IPS-18c (cell line): ENCODE measurements at regions not wholly inside any gene's neighbourhood (a gene's known extent, or its start where the extent isn't known, plus 50 kb on each side); places are given as distances from the start of the nearest gene placed in this dataset.

Experiments
- H3K4me3 ChIP-seq: 2 replicates; pipeline ENCODE4 v1.7.0; 2013; ENCODE audit warnings: low read depth, mild to moderate bottlenecking, low read length, moderate library complexity; ENCODE audit not compliant: insufficient read depth
- H3K9me3 ChIP-seq: one replicate; pipeline ENCODE4 v1.6.1; 2013; ENCODE audit warnings: mild to moderate bottlenecking, low read length, moderate library complexity; ENCODE audit not compliant: control insufficient read depth, insufficient read depth

GRCh38 chr10:61181832-61182231 is 237.8 kb upstream of the RHOBTB1 start:
- no peak overlapping the region for H3K4me3 ChIP-seq

GRCh38 chr10:61179771-61180170 is 235.8 kb upstream of the RHOBTB1 start:
- Histone ChIP-seq H3K4me3 (no peak overlapping the region), H3K9me3 (no peaks in the 10 kb centered on the region)

More at GRCh38 chr10:61181832-61182231, 237.8 kb upstream of the RHOBTB1 start:
- H3K9me3 ChIP-seq: no peaks in the 10 kb centered on the region

- Histone ChIP-seq H3K9me3 (no peaks in the 10 kb centered on the region), H3K4me3 (no peak overlapping the region)
Observed at GRCh38 chr10:61176424-61176823, 232.4 kb upstream of the RHOBTB1 start.

- no peaks in the 10 kb centered on the region for H3K9me3 ChIP-seq
Observed at GRCh38 chr10:61175316-61175715, 231.3 kb upstream of the RHOBTB1 start.

GRCh38 chr10:61173450-61173849 is 229.5 kb upstream of the RHOBTB1 start:
- Histone ChIP-seq H3K9me3 (no peaks in the 10 kb centered on the region), H3K4me3 (no peak overlapping the region)

More at GRCh38 chr10:61175316-61175715, 231.3 kb upstream of the RHOBTB1 start:
- no peak overlapping the region for H3K4me3 ChIP-seq

GRCh38 chr10:61172182-61172926 is 228.4 kb upstream of the RHOBTB1 start:
- H3K9me3 ChIP-seq: no peaks in the 10 kb centered on the region
- H3K4me3 ChIP-seq: no peak overlapping the region

- Histone ChIP-seq H3K4me3 (no peak overlapping the region), H3K9me3 (no peaks in the 10 kb centered on the region)
Observed at GRCh38 chr10:61170594-61170993, 226.6 kb upstream of the RHOBTB1 start.

- no peaks in the 10 kb centered on the region for H3K9me3 ChIP-seq
- no peak overlapping the region for H3K4me3 ChIP-seq
Observed at GRCh38 chr10:61169294-61169693, 225.3 kb upstream of the RHOBTB1 start.

GRCh38 chr10:61166489-61166888 is 222.5 kb upstream of the RHOBTB1 start:
- no peaks in the 10 kb centered on the region for H3K9me3 ChIP-seq
- no peak overlapping the region for H3K4me3 ChIP-seq

- Histone ChIP-seq H3K9me3 (peaks cover under 1% of the 10 kb centered on the region), H3K4me3 (no peak overlapping the region)
Observed at GRCh38 chr10:61166065-61166464, 222.1 kb upstream of the RHOBTB1 start.

- Histone ChIP-seq H3K9me3 (peaks cover 2% of the 10 kb centered on the region), H3K4me3 (no peak overlapping the region)
Observed at GRCh38 chr10:61164458-61165160, 220.6 kb upstream of the RHOBTB1 start.

- no peak overlapping the region for H3K4me3 ChIP-seq
- peaks cover 2% of the 10 kb centered on the region for H3K9me3 ChIP-seq
Observed at GRCh38 chr10:61163403-61163802, 219.4 kb upstream of the RHOBTB1 start.

GRCh38 chr10:61160253-61160652 is 216.3 kb upstream of the RHOBTB1 start:
- Histone ChIP-seq H3K9me3 (peaks cover 2% of the 10 kb centered on the region), H3K4me3 (no peak overlapping the region)

GRCh38 chr10:61159253-61159652 is 215.3 kb upstream of the RHOBTB1 start:
- Histone ChIP-seq H3K4me3 (no peak overlapping the region), H3K9me3 (peaks cover 2% of the 10 kb centered on the region)

- no peak overlapping the region for H3K4me3 ChIP-seq
Observed at GRCh38 chr10:61157182-61157581, 213.2 kb upstream of the RHOBTB1 start.

GRCh38 chr10:61153771-61154170 is 209.8 kb upstream of the RHOBTB1 start:
- H3K9me3 ChIP-seq: no peaks in the 10 kb centered on the region
- H3K4me3 ChIP-seq: no peak overlapping the region

More at GRCh38 chr10:61157182-61157581, 213.2 kb upstream of the RHOBTB1 start:
- H3K9me3 ChIP-seq: peaks cover 2% of the 10 kb centered on the region

- H3K4me3 ChIP-seq: no peak overlapping the region
- no peaks in the 10 kb centered on the region for H3K9me3 ChIP-seq
Observed at GRCh38 chr10:61151059-61151458, 207.1 kb upstream of the RHOBTB1 start.

- no peak overlapping the region for H3K4me3 ChIP-seq
- H3K9me3 ChIP-seq: no peaks in the 10 kb centered on the region
Observed at GRCh38 chr10:61148451-61148850, 204.5 kb upstream of the RHOBTB1 start.
